ENCODE measurements at regions not wholly inside any gene's neighbourhood (a gene's known extent, or its start where the extent isn't known, plus 50 kb on each side); places are given as distances from the start of the nearest gene placed in this dataset.

GRCh38 chr14:101242442-101243385 lies 318.6 kb upstream of the DIO3 start:
- no peak for DNase-seq (ENCODE audit: low read depth in 2 of 2)

- DNase-seq (ENCODE audit: low read depth in 2 of 2) = no peak
Measured at GRCh38 chr14:101243587-101244338, 317.5 kb upstream of the DIO3 start.

GRCh38 chr14:101246894-101247841 lies 314.1 kb upstream of the DIO3 start:
- DNase-seq (ENCODE audit: low read depth in 2 of 2) = no peak

GRCh38 chr14:101247842-101248725 lies 313.2 kb upstream of the DIO3 start:
- no peak for DNase-seq (ENCODE audit: low read depth in 2 of 2)

- DNase-seq (ENCODE audit: low read depth in 2 of 2) = no peak
Measured at GRCh38 chr14:101248840-101249675, 312.2 kb upstream of the DIO3 start.

GRCh38 chr14:101249676-101250036 lies 311.6 kb upstream of the DIO3 start:
- no peak for DNase-seq (ENCODE audit: low read depth in 2 of 2)

GRCh38 chr14:101250336-101250947 lies 310.9 kb upstream of the DIO3 start:
- DNase-seq (ENCODE audit: low read depth in 2 of 2) = no peak

- no peak for DNase-seq (ENCODE audit: low read depth in 2 of 2)
Measured at GRCh38 chr14:101250948-101251811, 310.1 kb upstream of the DIO3 start.

GRCh38 chr14:101251812-101252442 lies 309.4 kb upstream of the DIO3 start:
- no peak for DNase-seq (ENCODE audit: low read depth in 2 of 2)

- DNase-seq (ENCODE audit: low read depth in 2 of 2) = no peak
Measured at GRCh38 chr14:101252443-101253214, 308.7 kb upstream of the DIO3 start.

GRCh38 chr14:101253948-101254347 lies 307.3 kb upstream of the DIO3 start:
- no peak for DNase-seq (ENCODE audit: low read depth in 2 of 2)

- no peak for DNase-seq (ENCODE audit: low read depth in 2 of 2)
Measured at GRCh38 chr14:101254805-101255764, 306.2 kb upstream of the DIO3 start.

- no peak for DNase-seq (ENCODE audit: low read depth in 2 of 2)
Measured at GRCh38 chr14:101255765-101256125, 305.6 kb upstream of the DIO3 start.

- no peak for DNase-seq (ENCODE audit: low read depth in 2 of 2)
Measured at GRCh38 chr14:101256266-101256665, 305.0 kb upstream of the DIO3 start.

- DNase-seq (ENCODE audit: low read depth in 2 of 2) = no peak
Measured at GRCh38 chr14:101257551-101257950, 303.7 kb upstream of the DIO3 start.

GRCh38 chr14:101259748-101260147 lies 301.5 kb upstream of the DIO3 start:
- no peak for DNase-seq (ENCODE audit: low read depth in 2 of 2)
